HG02884 (cell line): ENCODE measurements at regions not wholly inside any gene's neighbourhood (a gene's known extent, or its start where the extent isn't known, plus 50 kb on each side); places are given as distances from the start of the nearest gene placed in this dataset.

ENCODE experiments used
- ATAC-seq: cut with Tn5 transposase; IDR thresholded peaks from one replicate; pipeline ENCODE4 v1.9.1; 2021; ENCODE audit warnings: mild to moderate bottlenecking, moderate library complexity; ENCODE audit not compliant: unreplicated experiment

DNA sequence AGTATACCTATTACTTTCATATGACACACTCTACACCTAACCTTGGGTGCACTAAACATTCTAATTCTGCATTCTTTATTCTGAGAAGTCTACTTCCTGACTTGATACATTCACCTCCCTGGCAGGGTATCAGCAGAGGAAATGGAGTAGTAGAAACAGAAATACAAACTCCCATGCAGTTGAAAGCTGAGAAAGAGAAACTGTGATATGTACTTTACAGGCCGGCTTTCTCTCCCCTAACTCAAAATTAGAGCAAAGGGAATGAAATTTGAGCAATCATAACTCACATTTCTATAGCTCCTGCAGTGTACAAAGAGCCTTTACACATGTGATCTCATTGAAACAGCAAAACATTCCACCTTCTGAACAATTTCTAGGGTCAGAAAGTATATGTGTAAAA, 135.5 kb upstream of the COL8A1 start:
- no peak for ATAC-seq

DNA sequence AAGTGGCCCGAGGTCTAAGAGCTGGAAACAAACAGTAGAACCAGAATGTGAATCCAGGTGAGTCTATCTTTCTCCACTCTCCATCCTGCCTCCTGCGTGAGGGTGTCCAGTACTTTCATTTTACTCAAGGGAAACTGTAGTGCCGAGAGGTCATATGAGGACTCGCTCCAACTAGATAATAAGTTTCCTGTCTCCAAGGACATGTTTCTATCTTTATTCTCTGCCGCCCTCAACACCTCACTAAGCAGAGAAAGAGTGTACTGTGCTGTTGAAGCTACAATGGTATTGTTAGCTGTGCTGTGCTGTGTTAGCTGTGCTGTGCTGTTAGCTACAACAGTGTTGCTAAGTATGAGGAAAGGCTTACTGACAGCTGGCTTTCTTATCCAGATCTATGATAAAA, 137.9 kb upstream of the COL8A1 start:
- ATAC-seq: no peak

DNA sequence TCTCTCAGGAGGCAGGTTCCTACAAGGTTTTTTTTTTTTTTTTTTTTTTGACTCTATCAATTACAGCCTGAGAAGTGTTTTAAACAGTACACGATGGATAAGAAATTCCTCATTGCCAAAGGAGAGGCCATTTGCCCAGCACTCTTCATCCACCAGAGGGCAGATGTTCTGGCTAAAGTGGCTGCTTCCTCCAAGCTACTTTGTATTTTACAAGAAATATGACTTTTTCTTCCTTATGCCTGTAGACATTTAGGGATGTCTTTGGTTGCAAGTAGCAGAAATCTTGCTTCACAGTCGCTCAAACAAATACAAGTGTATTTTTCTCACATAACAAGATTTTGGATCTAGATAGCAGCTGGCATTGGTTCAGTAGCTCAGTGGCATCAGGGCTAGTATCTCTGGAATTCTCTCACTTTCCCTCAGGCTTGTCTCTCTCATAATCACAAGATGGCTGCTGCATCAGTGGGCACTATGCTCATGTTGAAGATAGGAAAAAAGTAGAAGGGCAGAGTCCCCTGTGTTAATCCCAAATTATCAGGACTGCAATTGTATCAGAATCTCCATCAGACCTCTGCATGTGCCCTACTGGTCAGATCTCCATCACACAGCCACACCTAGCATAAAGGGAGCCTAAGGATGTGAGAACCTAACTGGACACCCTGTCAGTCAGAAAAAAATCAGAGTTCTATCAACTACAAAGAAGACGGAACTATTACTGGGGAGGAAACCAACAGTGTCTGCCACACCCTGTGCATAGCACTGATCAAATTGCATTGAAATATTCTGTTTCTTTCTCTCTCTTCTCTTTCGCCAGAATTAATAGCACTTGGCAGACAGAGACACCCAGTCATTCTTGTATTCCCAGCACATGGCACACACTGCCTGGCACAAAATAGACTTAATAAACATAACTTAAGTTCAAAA, 138.9 kb upstream of the COL8A1 start:
- peak; percentile 64 for ATAC-seq

DNA sequence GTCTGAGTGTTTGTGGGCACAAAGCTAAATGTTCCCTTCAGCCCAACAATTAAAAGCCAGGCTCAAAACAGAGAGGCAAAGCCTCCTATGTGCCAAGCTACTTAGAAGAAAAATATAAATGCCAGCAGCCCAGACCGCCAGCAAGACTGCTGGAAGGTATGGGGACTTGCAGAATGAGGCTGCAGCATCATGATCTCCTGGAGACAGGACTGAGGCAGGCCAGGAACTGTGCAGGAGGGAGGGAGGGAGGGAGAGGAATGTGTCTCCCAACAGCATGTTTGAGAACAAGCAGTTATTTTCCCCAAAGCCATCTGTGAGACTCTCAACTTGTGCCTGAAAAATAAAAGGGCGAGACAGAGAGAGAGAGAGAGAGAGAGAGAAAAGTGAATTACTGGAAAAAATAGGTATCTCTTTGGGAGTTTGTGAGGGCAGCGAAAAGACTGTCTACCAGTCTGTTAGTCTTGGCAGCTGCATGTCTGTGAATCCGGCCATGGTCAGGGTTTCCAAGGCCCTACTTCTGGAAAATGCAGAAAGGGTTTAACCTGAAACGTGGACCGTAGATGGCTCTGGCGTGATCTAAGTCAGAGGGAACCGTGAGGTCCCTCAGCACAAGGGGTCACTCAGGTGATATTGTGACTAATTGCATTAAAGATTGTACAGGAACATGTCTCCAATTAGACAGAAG, 139.7 kb upstream of the COL8A1 start:
- peak; percentile 18 for ATAC-seq

DNA sequence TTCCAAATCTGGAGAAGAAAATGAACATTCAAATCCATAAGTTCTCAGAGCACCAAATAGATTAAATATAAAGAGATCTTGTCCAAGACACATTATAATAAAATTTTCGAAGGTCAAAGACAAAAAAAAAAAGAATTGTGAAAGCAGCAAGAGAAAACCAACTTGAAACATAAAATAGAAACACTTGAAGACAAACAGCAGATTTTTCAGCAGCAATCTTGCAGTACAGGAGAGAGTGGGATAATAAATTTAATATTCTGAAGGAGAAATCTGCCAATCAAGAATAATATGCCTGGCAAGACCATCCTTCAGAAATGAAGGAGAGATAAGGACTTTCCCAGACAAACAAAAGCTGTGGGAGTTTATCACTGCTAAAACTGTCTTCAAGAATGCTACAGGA, 150.5 kb upstream of the COL8A1 start:
- ATAC-seq: no peak

DNA sequence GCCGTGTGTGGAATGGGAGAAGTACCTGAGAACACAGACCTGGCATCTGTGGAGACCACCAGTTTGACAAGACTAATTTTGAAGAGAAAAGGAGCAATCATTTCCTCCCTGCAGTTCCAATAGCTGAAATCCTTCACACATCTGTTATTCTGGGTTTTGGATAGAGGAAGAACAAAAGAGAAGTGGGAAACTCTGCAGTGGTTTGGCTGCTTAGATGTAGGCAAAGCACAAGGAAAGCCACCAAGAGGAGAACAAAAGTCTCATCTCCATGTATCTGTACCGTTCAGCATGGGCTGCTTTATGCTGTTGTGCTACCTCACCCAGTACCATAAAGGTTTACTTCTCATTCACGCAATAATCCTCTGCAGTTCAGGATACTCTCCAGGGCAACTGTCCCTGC, 153.1 kb upstream of the COL8A1 start:
- ATAC-seq: no peak

DNA sequence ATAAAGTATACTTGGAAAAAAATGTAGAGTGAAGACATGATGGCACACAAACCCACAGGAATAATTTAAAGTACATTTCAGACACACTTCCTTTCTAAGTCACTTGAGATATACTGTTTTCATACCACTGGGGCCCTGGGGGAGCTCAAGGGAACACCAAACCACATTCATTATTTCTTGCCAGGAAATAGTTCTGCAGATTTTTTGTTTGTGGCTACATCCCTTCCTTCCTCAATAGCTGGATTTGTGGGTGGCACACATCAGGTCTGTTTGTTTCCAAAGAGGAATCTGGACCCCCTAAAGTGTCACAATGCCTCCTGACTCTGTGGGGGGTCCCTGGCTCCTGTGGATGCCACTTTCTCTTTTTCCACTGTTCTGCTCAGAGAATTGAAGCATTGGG, 153.5 kb upstream of the COL8A1 start:
- ATAC-seq: no peak

DNA sequence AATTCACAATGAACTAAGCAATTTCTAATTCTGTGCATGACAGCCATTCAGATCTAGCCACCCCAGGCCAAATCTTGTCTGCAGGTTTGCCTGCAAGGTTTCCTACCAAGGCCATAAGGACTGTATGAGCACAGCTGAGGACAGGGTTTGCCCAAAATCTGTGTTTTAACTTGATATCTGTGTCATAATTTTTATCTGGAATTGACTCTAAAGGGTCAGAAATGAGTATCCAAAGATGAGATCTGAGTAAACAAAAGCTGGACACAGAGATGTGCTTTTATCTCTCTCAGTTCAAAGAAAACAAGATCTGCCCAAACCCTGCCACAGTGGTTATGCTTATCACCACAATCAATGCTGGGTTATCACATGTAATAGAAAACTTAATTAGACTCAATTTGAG, 154.6 kb upstream of the COL8A1 start:
- ATAC-seq: peak; percentile 41

DNA sequence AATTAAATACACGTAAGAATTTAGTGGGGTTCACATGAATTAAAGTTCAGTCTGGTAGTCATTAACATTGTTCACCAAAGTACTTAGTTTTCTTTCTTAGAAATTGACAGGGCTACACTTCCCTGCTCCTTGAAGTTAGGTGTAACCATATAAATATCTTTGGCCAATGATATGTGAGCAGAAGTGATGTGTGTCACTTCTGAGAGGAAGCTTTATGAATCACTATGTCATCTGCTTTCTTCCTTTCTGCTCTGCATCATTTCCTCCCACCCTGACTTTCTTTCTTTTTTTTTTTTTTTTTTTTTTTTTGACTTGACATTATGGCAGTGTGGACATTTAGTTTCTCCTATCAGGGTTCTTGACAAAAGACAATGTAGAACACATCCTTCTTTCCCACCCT, 156.2 kb upstream of the COL8A1 start:
- no peak for ATAC-seq

DNA sequence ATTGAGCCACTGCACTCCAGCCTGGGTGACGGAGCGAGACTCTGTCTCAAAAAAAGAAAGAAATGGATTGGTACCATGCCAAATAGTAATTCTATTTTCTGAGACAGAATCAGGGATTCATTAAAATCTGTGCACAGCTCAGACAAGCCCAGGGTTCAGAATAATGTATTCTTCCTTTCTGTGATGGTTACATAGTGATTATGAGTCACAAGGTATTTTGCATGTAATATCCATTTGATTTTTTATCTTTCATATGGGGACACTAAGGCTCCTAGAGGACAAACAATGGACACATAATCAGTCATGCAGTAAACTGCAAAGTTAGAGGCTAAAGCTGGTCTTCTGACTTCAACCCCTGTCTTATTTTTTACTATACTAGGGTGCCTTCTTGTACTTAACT, 156.8 kb upstream of the COL8A1 start:
- no peak for ATAC-seq

DNA sequence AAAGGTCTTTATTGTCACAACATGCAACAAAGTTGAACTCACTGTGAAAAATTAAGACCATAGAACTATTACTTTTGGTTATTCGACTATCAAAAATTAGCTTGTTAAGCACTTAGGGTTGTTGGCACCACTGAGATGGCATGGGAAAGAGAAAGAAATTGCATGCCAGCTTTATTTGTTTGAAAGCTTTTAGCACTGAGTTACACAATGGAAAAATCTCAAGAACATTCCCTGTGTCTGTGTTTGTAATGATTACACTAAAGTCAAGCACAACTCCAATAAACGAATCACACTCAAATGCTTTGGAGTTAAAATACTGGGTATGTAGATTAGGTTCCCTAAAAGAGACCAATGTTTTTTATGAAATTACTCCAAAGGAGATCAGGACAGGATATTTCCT, 158.6 kb upstream of the COL8A1 start:
- ATAC-seq: no peak

DNA sequence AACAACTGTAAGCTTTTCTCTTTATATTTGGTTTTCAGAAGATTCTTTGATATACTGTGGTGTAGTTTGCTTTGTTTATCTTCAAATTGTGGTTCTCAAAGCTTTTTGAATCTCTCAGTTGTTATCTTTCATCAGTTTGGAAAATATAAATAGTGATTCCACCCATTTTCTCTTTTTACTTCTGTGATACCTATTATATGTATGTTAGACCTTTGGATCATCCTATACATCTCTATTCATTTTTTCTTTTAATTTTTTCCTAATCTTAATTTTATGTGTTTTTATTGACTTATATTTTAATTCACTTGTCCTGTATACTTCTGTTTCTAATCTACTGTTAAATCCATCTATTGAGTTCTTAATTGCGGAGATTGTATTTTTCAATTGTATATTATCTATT, 160.7 kb upstream of the COL8A1 start:
- no peak for ATAC-seq

DNA sequence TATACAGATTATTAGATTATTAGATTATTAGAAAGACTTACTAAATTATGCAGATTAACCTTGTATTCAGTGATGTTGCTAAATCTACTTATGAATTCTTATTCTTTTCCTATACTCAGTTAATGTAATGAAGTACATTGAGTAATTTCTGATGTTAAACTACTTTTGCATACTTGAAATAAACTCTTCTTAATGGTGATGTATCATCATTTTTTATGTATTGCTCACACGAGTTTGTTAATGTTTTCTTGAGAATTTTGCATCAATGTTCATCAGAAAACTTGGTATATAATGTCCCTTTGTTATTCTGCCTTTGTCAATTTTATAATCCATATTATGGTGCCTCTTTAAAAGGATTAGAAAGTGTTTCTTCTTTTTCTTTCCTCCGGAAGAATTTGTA, 163.2 kb upstream of the COL8A1 start:
- ATAC-seq: no peak

DNA sequence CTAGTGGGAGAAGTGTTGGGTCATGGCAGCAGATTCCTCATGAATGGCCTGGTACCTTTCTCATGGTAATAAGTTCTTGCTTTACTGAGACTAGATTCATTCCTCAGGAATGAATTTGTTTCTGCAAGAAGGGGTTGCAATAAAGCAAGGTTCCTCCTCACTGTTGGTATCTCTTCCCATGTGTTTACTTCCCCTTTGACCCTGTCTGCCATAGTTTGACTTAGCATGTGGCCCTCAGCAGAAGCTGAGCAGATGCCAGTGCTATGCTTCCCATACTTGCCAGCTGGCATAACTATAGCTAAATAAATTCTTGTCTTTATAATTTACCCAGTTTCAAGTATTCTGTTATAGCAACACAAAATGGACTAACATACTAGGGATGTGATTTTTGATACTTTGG, 163.6 kb upstream of the COL8A1 start:
- no peak for ATAC-seq

DNA sequence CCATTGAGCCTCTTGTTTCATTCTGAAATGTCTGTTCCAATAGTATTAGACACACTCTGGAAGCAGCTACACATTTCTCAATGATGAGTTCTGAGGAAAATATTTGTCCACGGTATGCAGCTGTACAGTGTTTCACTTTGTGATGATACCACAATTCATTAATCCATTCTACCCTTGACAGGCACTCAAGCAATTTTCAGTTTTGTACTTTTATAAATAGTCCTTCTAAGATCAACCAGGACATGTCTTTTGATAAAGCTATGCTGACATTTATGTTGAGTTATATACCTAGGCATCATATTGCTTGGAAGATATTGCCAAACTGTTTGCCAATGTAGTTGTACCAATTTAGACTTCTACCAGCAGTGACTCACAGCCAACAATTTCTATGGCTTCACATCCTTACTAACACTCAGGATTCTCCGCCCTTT, 165.1 kb upstream of the COL8A1 start:
- ATAC-seq: no peak

DNA sequence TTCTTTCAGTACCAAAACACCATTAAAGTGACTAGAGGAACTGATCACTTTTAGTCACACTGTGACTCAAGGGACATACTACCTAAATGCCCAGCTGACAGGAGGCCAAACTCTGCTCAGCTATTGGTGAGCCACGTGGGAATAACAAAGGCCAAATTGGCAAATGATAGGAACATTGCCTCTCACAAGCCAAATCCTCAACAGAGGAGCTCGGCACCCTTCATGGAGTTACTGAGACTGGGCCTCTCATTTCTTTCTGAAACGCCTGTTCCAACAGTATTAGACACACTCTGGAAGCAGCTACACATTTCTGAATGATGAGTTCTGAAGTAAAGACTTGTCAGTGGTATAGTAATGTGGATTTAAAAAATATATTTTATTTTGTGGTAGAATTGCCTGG, 166.0 kb upstream of the COL8A1 start:
- ATAC-seq: no peak

DNA sequence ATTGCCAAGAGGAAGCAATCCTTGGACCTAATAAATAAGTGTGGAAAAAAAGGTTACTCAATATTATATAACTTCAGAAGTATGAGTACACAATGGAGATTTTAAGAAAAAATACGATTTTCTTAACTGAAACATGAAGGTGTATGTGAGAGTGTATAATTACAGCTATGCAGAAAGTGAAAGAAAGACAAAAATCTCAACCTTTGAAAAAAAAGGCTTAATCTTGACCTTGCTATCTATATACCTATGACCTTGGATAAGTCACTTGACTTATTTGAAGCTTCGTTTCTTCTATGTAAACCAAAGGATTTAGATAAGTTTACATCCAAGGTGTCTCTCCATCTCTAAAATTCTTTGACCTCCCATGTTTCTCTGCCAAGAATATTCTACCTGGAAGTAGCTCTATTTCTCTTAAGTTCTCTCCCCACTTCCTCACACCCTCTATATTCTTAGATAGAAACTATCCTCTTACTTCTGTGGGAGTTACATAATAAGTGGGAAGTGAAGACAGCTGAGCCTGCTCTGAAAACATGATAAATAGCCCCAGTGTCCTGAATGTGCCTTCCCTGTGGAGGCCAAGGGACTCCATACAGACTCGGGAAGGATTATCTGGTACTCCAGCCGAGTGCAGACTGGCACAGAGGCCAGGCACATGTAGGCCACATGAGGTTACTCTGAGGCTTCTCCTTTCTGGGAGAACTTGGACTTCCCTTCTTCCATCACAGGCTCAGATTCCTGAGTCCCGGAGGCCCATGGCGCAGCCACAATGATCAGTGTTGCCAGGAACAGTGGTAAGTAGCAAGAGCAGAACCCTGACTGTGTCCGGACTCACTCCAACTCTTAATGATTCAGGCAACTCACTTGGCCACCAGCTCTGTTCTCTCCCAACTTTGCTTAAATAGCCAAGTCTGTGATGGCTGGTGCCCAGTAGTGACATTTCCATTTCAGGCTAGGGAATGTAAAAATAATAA, 166.8 kb upstream of the COL8A1 start:
- ATAC-seq: no peak

DNA sequence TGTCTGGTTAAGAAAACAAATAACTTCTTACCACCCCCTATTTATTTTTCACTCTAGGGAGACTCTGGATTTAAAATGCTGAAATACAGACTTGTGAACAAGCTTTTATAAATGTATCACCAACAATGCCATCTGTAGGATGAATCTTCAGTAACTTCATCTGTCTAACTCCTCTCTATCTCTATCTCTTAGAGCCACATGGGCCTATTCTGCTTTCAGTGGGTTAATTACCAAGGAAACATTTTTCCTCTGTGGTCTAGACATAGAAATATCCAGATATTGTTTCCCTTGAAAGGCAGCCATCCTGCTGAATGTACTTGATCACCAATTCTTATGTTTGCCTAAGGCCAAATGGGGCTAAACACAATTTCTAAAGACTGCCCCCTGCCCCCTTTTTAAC, 167.6 kb upstream of the COL8A1 start:
- ATAC-seq: no peak

DNA sequence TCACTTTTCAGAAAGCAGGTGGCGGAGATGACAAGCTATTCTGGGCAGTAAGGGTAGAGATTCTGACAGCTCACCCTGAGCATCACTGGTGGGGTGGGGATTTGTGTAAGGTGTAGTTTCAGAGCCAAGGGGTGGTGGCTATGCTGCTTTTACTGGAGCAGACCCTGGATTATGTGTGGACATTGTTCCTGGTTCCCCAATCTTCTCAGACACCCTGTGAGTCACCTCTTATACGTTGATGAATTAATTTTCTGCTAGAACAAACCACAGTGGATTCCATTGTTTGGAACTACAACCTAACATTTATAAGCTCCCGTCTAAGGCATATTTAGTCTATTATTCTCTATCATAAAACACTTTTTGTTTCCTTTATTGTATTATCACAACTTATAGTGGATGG, 169.5 kb upstream of the COL8A1 start:
- no peak for ATAC-seq

DNA sequence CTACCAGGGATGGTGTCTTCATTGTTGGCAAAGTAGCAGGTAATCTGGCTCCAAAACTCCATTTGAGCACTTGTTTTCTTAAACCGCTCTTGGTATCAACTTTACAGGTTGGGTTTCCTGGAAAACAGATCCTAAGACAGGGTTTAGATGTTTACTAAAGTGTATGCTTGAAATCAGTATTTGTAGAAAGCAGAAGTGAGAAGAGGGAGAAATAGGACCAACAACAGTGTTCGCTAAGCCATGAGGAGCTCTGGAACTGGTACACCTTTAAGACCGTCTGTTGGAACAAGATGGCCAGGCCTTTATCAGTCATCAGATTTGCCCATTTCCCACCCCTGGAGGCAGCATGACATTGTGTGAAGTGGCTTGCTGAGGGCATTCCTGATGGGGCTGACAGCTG, 171.0 kb upstream of the COL8A1 start:
- no peak for ATAC-seq

DNA sequence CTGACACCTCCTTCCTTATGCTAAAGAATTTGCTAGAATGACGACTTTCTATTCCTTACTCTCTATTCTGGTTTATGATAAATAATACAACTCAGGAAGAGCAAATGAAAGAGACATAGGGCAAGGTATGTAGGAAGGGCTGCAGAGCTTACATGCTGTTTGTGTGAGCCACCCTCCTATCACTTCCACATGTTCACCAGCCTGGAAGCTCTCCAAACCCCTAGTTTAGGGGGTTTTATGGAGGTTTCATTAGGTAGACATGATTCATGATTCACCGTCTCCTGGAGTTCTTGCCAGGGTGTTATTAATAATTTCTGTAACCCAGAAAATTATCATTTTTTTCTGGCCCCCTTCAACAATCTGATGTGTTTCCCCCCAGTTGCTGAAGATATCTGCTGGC, 172.1 kb upstream of the COL8A1 start:
- no peak for ATAC-seq
